ENCODE measurements at regions not wholly inside any gene's neighbourhood (a gene's known extent, or its start where the extent isn't known, plus 50 kb on each side); places are given as distances from the start of the nearest gene placed in this dataset.

DNA sequence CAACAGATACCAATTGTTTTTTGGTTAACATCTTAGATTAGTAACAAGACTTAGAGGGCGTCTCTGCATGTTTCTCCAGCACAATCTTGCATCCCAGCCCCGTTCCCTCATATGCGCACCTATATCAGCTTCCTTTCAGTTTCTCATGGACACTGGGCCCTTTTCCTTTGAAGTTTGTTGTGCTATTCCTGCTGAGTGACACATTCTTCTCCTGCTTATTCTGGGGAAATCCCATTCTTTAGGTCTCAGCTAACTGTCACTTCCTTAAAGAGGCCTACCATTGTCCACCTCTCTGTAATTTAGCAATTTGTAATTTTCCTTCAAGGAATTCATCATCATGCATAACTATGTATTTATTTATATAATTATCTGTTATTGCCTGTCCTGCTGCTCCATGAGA, 110.3 kb upstream of the STEAP1B start:
- DNase-seq, result no peak
- Histone ChIP-seq H3K27ac (no peak overlapping the region), H3K9me3 (no peaks in the 10 kb centered on the region), H3K36me3 (no peaks in the 10 kb centered on the region), H3K4me3 (no peak overlapping the region), H3K27me3 (no peaks in the 10 kb centered on the region), H3K4me1 (no peaks in the 10 kb centered on the region)
- intact Hi-C loops (cut with DNase I), result no loop called here
- ATAC-seq, result no peak
- TF ChIP-seq POLR2A (IDR thresholded peaks at IDR 0.05), result no peak
- TF ChIP-seq, protein P1, sequence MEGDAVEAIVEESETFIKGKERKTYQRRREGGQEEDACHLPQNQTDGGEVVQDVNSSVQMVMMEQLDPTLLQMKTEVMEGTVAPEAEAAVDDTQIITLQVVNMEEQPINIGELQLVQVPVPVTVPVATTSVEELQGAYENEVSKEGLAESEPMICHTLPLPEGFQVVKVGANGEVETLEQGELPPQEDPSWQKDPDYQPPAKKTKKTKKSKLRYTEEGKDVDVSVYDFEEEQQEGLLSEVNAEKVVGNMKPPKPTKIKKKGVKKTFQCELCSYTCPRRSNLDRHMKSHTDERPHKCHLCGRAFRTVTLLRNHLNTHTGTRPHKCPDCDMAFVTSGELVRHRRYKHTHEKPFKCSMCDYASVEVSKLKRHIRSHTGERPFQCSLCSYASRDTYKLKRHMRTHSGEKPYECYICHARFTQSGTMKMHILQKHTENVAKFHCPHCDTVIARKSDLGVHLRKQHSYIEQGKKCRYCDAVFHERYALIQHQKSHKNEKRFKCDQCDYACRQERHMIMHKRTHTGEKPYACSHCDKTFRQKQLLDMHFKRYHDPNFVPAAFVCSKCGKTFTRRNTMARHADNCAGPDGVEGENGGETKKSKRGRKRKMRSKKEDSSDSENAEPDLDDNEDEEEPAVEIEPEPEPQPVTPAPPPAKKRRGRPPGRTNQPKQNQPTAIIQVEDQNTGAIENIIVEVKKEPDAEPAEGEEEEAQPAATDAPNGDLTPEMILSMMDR (IDR thresholded peaks at IDR 0.05), result no peak
- 80 to 92% (median 90%) methylated on average over 3 of the region's 3 CpGs for WGBS, 4 donors

DNA sequence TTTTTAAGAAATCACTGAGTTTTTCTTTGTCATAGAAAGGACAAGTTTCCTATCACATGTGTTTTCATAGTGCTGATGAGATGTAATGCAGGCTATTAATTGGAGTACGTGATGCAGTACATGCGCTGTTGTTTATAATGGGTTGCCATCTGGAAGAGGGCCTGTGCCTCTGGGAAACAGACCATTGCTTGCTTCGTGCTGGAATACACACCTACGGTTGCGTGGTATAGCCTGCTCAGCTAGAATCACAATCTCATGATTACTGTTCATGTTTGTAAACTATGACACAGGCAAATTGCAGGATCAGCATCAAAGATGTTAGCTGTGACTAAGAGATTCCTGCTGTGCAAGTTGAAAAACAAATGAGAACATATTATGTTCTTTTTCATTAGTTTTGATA, 107.2 kb upstream of the STEAP1B start:
- Histone ChIP-seq H3K9me3 (no peaks in the 10 kb centered on the region), H3K27ac (no peak overlapping the region), H3K27me3 (no peaks in the 10 kb centered on the region), H3K4me1 (peaks cover 0 to 2% (median 0%) of the 10 kb centered on the region in 12 donors), H3K36me3 (no peaks in the 10 kb centered on the region), H3K4me3 (no peak overlapping the region)
- intact Hi-C loops (cut with DNase I), result no loop called here
- ATAC-seq, result no peak
- TF ChIP-seq, protein P1 (IDR thresholded peaks at IDR 0.05), result no peak
- no peak for TF ChIP-seq POLR2A (IDR thresholded peaks at IDR 0.05)
- WGBS, 4 donors, result 91 to 96% (median 93%) methylated on average over 5 of the region's 5 CpGs
- no peak for DNase-seq

DNA sequence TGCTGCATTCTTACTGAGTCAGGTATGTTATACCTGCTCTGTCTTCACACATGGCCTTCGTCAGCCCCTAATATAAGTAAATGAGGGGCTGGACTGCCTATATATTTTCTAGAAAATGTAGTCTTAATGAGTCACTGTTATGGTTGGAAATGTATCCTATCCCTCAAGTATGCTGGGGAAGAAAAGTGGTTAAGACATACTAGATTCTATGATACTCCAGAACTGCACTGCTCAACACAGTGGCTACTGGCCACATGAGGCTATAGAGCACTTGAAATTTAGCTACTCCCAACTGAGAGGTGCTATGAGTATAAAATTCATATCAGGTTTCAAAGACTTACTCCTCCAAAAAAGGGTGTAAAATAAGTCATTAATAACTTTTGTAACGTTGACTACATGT, 104.3 kb upstream of the STEAP1B start:
- DNase-seq (no peak), ATAC-seq (no peak)
- Histone ChIP-seq H3K4me3 (no peak overlapping the region), H3K36me3 (no peaks in the 10 kb centered on the region), H3K27me3 (no peaks in the 10 kb centered on the region), H3K27ac (no peak overlapping the region), H3K4me1 (peaks cover 0 to 16% (median 9%) of the 10 kb centered on the region in 12 donors), H3K9me3 (no peaks in the 10 kb centered on the region)
- intact Hi-C loops (cut with DNase I), result no loop called here
- TF ChIP-seq, protein P1 (IDR thresholded peaks at IDR 0.05), result no peak
- no peak for TF ChIP-seq POLR2A (IDR thresholded peaks at IDR 0.05)
- WGBS, 4 donors, result 93 to 98% (median 95%) methylated on average over 2 of the region's 2 CpGs

DNA sequence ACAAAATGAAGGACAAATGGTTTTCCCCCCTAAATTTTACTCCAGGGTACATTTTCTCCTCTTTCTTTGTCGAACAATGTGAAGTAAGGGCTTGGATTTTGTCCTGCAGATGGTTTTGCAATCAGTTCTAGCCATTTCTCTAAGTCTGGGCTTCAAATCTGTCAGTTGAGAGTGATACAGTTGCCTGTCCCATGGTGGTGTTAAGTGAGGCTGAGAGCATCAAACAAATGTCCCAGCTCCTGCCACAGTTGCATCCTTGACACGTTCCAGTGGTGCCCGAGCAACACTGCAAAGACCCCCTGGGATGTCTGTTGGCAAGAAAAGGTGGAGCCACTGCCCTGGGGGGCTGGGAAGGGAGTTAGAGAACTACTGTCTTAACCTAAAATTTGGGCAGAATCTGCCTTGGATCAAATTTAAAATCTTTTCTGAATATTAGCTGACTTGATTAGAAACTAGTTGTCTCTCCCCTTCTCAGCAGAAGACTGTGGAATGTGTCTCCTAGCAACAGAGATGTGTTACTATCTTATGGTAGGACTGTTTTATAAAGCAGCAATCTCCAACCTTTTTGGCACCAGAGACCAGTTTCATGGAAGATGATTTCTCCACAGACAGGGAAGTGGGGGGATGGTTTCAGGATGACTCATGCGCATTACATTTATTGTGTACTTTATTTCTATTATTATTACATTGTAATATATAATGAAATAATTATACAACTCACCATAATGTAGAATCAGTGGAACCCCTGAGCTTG, 102.0 kb upstream of the STEAP1B start:
- peak in 1 of 4 donors; percentile 38 for ATAC-seq
- Histone ChIP-seq H3K9me3 (no peaks in the 10 kb centered on the region), H3K36me3 (no peaks in the 10 kb centered on the region), H3K27ac (peak overlapping the region in 3 of 12 donors; percentile 8 to 32 (median 13)), H3K4me1 (peaks cover 0 to 16% (median 9%) of the 10 kb centered on the region in 12 donors), H3K27me3 (no peaks in the 10 kb centered on the region), H3K4me3 (no peak overlapping the region)
- intact Hi-C loops (cut with DNase I), result no loop called here
- WGBS, 4 donors, result 47 to 65% (median 56%) methylated on average over 4 of the region's 4 CpGs
- DNase-seq, result no peak
- TF ChIP-seq, protein P1 (IDR thresholded peaks at IDR 0.05), result no peak
- TF ChIP-seq POLR2A (IDR thresholded peaks at IDR 0.05), result no peak
